SU-DHL-6 (cell line): ENCODE measurements at regions not wholly inside any gene's neighbourhood (a gene's known extent, or its start where the extent isn't known, plus 50 kb on each side); places are given as distances from the start of the nearest gene placed in this dataset.

Experiments used
- H2AFZ ChIP-seq: fragments of 200-600 bp; sonication (generic); 2 replicates; pipeline ENCODE4 v1.6.1; 2014; ENCODE audit warnings: low read depth, mild to moderate bottlenecking, moderate library complexity, mixed read lengths, antibody characterized with exemption, low read length; ENCODE audit not compliant: severe bottlenecking
- H3F3A ChIP-seq: fragments of 200-600 bp; shearing (Covaris generic); 2 replicates; pipeline ENCODE4 v1.6.0; 2016; ENCODE audit warnings: antibody characterized with exemption, mild to moderate bottlenecking; ENCODE audit not compliant: insufficient read depth
- H3K27ac ChIP-seq: fragments of 200-600 bp; sonication (generic); 2 replicates; pipeline ENCODE4 v1.5.1; 2016; ENCODE audit warnings: low read depth, mild to moderate bottlenecking, low read length, moderate library complexity, mixed read lengths
- H3K27me3 ChIP-seq: fragments of 200-600 bp; sonication (generic), shearing (Covaris generic); 2 replicates; pipeline ENCODE4 v1.6.0; 2014; ENCODE audit warnings: mild to moderate bottlenecking, low read length
- H3K36me3 ChIP-seq: fragments of 200-600 bp; sonication (generic); 2 replicates; pipeline ENCODE4 v1.6.1; 2014; ENCODE audit warnings: mild to moderate bottlenecking, low read length, mixed read lengths
- H3K4me2 ChIP-seq: fragments of 300-600, 200-600 bp; shearing (Covaris generic), sonication (generic); 2 replicates; pipeline ENCODE4 v1.6.0; 2014; ENCODE audit warnings: low read length, low read depth, mild to moderate bottlenecking; ENCODE audit not compliant: poor library complexity, severe bottlenecking
- H3K4me3 ChIP-seq: fragments of 200-600 bp; sonication (generic); 2 replicates; pipeline ENCODE4 v1.5.1; 2014; ENCODE audit warnings: antibody characterized with exemption, low read length, mild to moderate bottlenecking, mixed read lengths; ENCODE audit not compliant: insufficient read depth, poor library complexity, severe bottlenecking
- H3K79me2 ChIP-seq: fragments of 200-600 bp; sonication (generic); 2 replicates; pipeline ENCODE4 v1.6.1; 2014; ENCODE audit warnings: mild to moderate bottlenecking, low read length, moderate library complexity; ENCODE audit not compliant: insufficient read depth
- H3K9ac ChIP-seq: fragments of 200-600 bp; sonication (generic); 2 replicates; pipeline ENCODE4 v1.7.0; 2014; ENCODE audit warnings: mild to moderate bottlenecking, low read length
- H3K9me2 ChIP-seq: fragments of 200-600 bp; sonication (generic); replicated peaks from 2 replicates; pipeline ENCODE4 v1.6.1; 2014; ENCODE audit warnings: low read length; ENCODE audit not compliant: insufficient read depth
- H3K9me3 ChIP-seq: fragments of 200-600 bp; sonication (generic); 2 replicates; pipeline ENCODE4 v1.6.1; 2014; ENCODE audit warnings: low read length, mixed read lengths; ENCODE audit not compliant: insufficient read depth
- H4K20me1 ChIP-seq: fragments of 200-600 bp; sonication (generic); 2 replicates; pipeline ENCODE4 v1.6.1; 2014; ENCODE audit warnings: low read depth, mild to moderate bottlenecking, antibody characterized with exemption, low read length, moderate library complexity, mixed read lengths
- EZH2phosphoT487 ChIP-seq: fragments of 200-600 bp; sonication (generic), shearing (Covaris generic); conservative IDR thresholded peaks from 2 replicates; pipeline ENCODE4 v1.6.1; 2018; ENCODE audit warnings: mild to moderate bottlenecking, antibody characterized with exemption, low read length, moderate library complexity, mixed read lengths
- TF ChIP-seq, protein P1 (sequence below): fragments of 200-600 bp; sonication (generic); IDR thresholded peaks from one replicate; pipeline ENCODE4 v1.5.1; 2017; ENCODE audit warnings: antibody characterized with exemption, mild to moderate bottlenecking, low read length, moderate library complexity; ENCODE audit not compliant: insufficient read depth, poor library complexity, severe bottlenecking

DNA sequence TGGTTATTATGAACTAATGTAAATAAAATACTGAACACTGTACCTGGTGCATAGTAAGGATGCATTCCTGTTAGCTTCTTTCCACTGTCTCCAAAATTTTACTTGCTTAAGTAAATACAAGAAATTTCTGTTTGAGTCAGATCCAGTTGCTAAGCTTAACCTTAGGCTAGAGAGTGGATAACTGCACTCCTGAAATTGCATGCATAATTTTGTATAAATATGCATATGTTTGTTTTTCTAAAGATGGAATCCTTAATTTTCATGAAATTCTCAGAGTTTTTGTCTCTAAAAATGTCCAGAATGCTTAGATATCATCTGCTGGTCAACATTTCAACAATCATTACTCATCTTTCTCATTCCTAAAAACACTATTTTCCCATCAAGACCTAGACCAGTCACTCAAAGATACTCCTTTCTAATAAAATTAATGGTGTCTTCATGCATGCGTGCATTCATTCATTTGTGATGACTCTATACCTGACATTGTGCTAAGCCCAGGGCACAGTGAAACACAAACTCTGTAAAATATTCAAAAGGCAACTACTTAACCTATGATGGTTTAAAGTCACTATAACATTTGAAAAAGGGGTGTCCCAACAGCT, 284.8 kb downstream of the SEC61B start:
- no peak overlapping the region for H3K4me3 ChIP-seq
- no peak overlapping the region for H3K27ac ChIP-seq
- H2AFZ ChIP-seq = no peak overlapping the region
- H3K9me3 ChIP-seq = no peaks in the 10 kb centered on the region
- no peaks in the 10 kb centered on the region for H3K9me2 ChIP-seq
- no peaks in the 10 kb centered on the region for H3K36me3 ChIP-seq
- no peak overlapping the region for H3K9ac ChIP-seq
- no peaks in the 10 kb centered on the region for H3F3A ChIP-seq
- H3K27me3 ChIP-seq = no peaks in the 10 kb centered on the region
- no peaks in the 10 kb centered on the region for H4K20me1 ChIP-seq
- no peak for TF ChIP-seq EZH2phosphoT487
- TF ChIP-seq, protein P1, sequence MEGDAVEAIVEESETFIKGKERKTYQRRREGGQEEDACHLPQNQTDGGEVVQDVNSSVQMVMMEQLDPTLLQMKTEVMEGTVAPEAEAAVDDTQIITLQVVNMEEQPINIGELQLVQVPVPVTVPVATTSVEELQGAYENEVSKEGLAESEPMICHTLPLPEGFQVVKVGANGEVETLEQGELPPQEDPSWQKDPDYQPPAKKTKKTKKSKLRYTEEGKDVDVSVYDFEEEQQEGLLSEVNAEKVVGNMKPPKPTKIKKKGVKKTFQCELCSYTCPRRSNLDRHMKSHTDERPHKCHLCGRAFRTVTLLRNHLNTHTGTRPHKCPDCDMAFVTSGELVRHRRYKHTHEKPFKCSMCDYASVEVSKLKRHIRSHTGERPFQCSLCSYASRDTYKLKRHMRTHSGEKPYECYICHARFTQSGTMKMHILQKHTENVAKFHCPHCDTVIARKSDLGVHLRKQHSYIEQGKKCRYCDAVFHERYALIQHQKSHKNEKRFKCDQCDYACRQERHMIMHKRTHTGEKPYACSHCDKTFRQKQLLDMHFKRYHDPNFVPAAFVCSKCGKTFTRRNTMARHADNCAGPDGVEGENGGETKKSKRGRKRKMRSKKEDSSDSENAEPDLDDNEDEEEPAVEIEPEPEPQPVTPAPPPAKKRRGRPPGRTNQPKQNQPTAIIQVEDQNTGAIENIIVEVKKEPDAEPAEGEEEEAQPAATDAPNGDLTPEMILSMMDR = no peak
- H3K4me2 ChIP-seq = no peak overlapping the region
- H3K79me2 ChIP-seq = no peaks in the 10 kb centered on the region

DNA sequence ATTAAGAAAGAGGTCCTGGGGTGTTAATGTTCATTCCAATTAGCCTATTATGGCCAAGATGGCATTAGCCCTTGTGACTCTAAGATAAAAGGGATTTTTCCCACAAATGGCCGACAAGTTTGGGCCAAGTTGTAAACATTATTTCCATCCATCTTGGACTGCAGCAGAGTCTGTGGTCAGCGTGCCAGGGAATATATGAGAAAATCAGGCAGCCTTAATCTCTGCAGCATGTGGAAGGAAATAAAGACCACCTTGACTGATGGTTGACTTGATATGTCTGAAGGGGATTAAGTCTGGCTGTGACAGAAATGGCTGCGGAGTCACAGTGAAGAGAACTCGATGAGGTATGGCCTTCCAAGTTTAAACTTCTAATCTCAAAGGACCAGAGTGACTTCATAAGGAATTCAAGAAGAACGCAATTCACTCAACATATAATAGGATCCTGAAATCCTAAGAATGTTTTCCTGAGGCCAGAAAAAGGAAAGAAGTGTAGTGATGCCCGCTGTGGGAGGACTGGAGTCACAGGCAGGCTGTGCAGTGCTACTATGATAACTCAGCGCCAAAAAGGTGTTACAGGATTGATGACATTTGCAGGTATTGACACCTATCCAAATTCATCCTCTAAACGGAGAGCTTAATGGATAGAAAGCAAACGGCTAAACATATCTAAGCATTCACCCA, 287.1 kb downstream of the SEC61B start:
- H3K4me3 ChIP-seq = no peak overlapping the region
- H2AFZ ChIP-seq = no peak overlapping the region
- no peak overlapping the region for H3K9ac ChIP-seq
- no peak overlapping the region for H3K27ac ChIP-seq
- no peaks in the 10 kb centered on the region for H3K27me3 ChIP-seq
- no peaks in the 10 kb centered on the region for H3K36me3 ChIP-seq
- no peak overlapping the region for H3K4me2 ChIP-seq
- no peaks in the 10 kb centered on the region for H3F3A ChIP-seq
- no peaks in the 10 kb centered on the region for H4K20me1 ChIP-seq
- H3K79me2 ChIP-seq = no peaks in the 10 kb centered on the region
- no peak for TF ChIP-seq EZH2phosphoT487
- TF ChIP-seq, protein P1 = no peak
- no peaks in the 10 kb centered on the region for H3K9me2 ChIP-seq
- no peaks in the 10 kb centered on the region for H3K9me3 ChIP-seq

DNA sequence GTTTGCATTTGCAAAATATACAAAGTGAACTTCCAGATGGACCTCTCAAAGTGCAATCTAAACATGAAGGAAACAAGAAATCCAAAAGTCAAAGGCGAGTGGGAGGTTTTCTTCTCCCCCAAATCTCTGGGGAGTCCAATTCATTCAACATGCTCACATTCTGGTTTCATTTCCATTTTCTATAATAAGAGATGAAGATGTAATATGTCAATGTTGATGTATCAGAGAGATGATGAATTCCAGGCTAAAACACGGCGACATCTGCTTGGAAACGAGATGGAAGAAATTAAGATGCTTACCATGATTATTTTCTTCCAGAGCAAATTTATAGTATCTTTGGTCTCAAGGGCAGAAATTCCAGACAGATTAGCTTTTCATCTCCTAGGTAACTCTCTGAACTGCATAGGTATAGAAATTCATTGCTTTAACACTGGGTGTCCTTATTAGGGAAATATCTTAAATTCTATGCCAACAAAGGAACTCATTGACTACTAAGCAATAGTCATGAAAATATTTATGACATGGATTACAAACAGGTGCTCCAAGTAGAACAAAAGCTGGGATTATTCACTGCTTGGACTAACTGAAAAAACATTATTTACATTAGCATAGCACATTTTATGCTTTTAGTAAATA, 287.9 kb downstream of the SEC61B start:
- no peaks in the 10 kb centered on the region for H3F3A ChIP-seq
- no peak overlapping the region for H3K4me2 ChIP-seq
- H3K27ac ChIP-seq = no peak overlapping the region
- TF ChIP-seq, protein P1 = no peak
- no peak for TF ChIP-seq EZH2phosphoT487
- H3K36me3 ChIP-seq = no peaks in the 10 kb centered on the region
- no peaks in the 10 kb centered on the region for H3K79me2 ChIP-seq
- H3K27me3 ChIP-seq = no peaks in the 10 kb centered on the region
- no peak overlapping the region for H3K4me3 ChIP-seq
- H3K9me3 ChIP-seq = no peaks in the 10 kb centered on the region
- H4K20me1 ChIP-seq = no peaks in the 10 kb centered on the region
- no peak overlapping the region for H2AFZ ChIP-seq
- no peak overlapping the region for H3K9ac ChIP-seq
- H3K9me2 ChIP-seq = no peaks in the 10 kb centered on the region
